ENCODE measurements at regions not wholly inside any gene's neighbourhood (a gene's known extent, or its start where the extent isn't known, plus 50 kb on each side); places are given as distances from the start of the nearest gene placed in this dataset.
"Not testable (repeated sequence)": the region's sequence is repeated elsewhere in the genome, so short reads cannot be mapped to it uniquely, and the experiment has no call there.

DNA sequence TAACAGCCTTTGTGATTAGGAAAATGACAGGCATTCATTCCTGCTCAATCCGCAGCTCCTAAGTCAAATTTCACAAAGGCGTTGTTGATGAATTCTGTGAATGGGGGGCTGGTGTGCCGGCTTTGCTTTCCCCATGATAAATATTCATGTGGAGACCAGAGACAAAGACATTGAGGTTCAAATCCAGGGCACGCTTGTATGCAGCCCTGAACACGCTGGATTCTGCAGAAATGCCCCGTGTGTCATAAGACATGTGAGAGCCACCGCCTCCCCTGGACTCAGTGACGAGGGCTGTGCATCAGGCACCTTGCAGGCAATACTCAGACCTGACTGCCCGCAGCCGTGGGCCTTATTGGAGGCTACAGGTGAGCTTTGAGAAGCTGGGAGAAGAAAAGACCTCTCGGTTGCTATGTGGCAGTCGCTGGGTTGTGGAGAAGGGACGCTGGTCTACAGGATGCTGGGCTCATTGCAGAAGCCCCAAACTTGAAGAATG lies 906.2 kb downstream of the BRD1 start:
- no peak for DNase-seq (ENCODE audit: low read depth in 2 of 2)

- DNase-seq (ENCODE audit: low read depth in 2 of 2), result no peak
Measured at GRCh38 chr22:48920776-48921241, 906.9 kb downstream of the BRD1 start.

DNA sequence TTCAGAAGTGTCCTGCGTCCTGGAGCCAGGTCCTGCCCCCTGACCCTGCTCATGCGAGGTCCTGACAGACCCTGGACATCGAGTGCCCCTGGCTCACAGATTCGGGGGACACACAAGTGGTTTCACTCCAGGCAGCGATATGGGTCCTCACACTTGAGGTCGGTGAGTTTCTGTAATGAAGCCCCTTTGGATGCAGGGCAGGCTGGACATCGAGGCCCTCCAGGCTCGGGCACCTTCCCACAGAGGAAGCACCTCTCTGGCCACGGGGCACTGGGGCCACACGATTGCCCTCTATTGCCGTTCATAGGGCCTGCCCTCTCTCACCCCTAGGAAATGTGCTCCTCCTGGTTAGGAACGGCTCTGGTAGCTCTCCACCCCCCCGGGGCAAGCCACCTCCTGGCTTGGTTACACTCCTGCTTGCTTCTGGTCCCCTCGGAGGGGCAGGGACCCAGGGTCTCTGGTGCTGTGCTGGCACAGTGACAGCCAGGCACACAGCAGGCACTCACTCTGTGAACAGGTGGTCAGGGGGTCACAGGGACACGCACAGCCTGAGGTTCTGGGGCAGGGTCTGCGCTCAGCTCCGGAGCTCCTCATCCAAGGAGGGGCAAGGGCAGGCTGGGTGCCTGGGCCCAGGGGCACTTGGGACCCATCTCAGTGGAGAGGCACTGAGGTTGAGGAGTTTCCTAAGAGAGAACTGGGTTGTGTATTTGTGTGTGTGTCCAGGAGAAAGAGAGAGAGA lies 907.7 kb downstream of the BRD1 start:
- DNase-seq (ENCODE audit: low read depth in 2 of 2), result no peak

- no peak for DNase-seq (ENCODE audit: low read depth in 2 of 2)
Measured at GRCh38 chr22:48919187-48919590, 908.5 kb downstream of the BRD1 start.

GRCh38 chr22:48918585-48919186 lies 909.0 kb downstream of the BRD1 start:
- DNase-seq (ENCODE audit: low read depth in 2 of 2), result no peak

DNA sequence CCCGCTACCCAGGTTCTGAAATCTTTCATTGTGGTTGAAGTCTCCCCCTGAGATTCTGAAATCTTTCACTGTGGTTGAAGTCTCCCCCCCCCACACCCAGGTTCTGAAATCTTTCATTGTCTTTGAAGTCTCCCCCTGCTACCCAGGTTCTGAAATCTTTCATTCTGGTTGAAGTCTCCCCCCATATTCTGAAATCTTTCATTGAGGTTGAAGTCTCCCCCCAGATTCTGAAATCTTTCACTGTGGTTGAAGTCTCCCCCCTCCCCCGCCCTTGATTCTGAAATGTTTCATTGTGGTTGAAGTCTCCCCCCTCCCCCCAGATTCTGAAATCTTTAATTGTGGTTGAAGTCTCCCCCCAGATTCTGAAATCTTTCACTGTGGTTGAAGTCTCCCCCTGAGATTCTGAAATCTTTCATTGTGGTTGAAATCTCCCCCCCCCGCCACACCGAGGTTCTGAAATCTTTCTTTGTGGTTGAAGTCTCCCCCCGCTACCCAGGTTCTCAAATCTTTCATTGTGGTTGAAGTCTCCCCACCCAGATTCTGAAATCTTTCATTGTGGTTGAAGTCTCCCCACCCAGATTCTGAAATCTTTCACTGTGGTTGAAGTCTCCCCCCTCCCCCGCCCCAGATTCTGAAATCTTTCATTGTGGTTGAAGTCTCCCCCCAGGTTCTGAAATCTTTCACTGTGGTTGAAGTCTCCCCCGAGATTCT lies 915.2 kb downstream of the BRD1 start:
- not testable (repeated sequence) for DNase-seq (ENCODE audit: low read depth in 2 of 2)

GRCh38 chr22:48911647-48912046 lies 916.0 kb downstream of the BRD1 start:
- DNase-seq (ENCODE audit: low read depth in 2 of 2), result peak; percentile 6 to 8

DNA sequence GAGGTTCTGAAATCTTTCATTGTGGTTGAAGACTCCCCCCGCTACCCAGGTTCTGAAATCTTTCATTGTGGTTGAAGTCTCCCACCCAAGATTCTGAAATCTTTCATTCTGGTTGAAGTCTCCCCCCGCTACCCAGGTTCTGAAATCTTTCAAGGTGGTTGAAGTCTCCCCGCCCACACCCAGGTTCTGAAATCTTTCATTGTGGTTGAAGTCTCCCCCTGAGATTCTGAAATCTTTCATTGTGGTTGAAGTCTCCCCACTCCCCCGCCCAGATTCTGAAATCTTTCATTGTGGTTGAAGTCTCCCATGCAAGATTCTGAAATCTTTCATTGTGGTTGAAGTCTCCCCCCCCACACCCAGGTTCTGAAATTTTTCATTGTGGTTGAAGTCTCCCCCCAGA lies 916.6 kb downstream of the BRD1 start:
- DNase-seq (ENCODE audit: low read depth in 2 of 2), result not testable (repeated sequence)

- DNase-seq (ENCODE audit: low read depth in 2 of 2), result no peak
Measured at GRCh38 chr22:48908547-48908946, 919.1 kb downstream of the BRD1 start.

- DNase-seq (ENCODE audit: low read depth in 2 of 2), result no peak
Measured at GRCh38 chr22:48907591-48907990, 920.1 kb downstream of the BRD1 start.

- DNase-seq (ENCODE audit: low read depth in 2 of 2), result no peak
Measured at GRCh38 chr22:48906216-48906835, 921.3 kb downstream of the BRD1 start.

- no peak for DNase-seq (ENCODE audit: low read depth in 2 of 2)
Measured at GRCh38 chr22:48905206-48905975, 922.3 kb downstream of the BRD1 start.

DNA sequence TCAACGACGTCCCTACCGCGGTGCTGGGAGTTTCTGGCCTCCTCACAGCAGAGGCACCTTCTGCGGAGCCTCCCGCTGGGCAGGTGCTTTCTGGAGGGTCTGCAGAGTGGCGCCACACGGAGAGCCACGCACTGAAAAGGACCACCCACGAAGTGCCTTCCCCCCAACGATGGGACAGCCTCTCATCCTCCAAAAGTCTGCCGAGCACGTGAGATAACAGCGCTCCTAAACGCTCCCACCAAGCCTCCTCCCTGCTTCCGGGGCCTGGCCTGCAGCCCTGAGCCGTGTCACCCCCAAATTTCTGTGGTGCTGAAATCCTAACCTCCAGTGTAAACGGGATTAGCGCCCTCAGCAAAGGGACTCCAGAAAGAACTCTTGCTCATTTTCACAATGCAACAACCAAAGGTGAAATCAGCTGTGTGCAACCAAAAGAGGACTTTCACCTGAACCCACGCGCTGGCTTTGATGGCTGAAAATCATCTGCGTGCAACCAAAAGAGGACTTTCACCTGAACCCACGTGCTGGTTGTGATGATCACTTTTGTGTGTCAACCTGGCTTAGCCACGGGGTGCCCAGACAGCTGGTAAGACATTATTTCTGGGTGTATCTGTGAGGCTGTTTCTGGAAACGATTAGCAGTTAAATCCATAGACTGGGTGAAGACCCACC lies 924.6 kb downstream of the BRD1 start:
- no peak for DNase-seq (ENCODE audit: low read depth in 2 of 2)

- no peak for DNase-seq (ENCODE audit: low read depth in 2 of 2)
Measured at GRCh38 chr22:48902001-48902869, 925.4 kb downstream of the BRD1 start.

- no peak for DNase-seq (ENCODE audit: low read depth in 2 of 2)
Measured at GRCh38 chr22:48901324-48901723, 926.3 kb downstream of the BRD1 start.

GRCh38 chr22:48900626-48901025 lies 927.0 kb downstream of the BRD1 start:
- no peak for DNase-seq (ENCODE audit: low read depth in 2 of 2)

GRCh38 chr22:48900327-48900597 lies 927.4 kb downstream of the BRD1 start:
- DNase-seq (ENCODE audit: low read depth in 2 of 2), result no peak

DNA sequence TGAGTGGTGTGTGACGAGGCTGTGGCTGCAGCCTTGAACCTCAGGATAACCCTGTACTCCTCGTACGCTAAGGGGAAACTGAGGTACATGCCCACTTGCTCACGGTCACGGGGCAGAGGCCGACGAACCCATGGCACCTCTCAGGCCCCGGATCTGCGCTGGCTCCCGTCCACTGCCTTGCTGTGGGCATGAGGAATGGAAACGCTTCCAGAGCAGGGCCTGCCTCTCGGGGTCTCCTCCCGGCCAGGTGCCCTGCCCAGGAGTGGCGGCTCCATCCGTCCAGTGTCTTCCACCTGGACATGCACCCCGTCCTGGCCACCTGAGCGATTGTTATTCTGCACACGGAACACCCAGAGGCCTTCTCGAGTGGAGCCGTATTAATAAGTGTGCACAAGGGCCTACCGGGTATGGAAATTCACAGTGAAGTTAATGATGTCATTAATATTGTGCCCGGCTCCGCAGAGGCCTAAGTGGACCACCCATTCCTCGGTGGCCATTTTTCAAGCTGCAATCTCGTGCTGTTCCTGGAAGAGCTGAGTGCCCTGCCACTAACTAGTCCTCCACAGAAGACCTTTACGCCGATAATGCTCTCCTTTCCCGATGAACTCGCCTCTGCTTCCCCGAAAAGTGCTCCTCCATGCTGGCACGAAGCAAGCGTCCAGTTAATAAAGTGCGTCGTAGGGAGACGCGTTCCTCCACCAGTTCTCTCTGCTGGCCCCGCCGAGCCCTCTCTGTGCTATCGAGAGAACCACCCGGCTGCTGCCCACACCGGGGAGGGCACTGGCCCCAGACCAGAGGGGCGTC lies 927.9 kb downstream of the BRD1 start:
- DNase-seq (ENCODE audit: low read depth in 2 of 2), result no peak

DNA sequence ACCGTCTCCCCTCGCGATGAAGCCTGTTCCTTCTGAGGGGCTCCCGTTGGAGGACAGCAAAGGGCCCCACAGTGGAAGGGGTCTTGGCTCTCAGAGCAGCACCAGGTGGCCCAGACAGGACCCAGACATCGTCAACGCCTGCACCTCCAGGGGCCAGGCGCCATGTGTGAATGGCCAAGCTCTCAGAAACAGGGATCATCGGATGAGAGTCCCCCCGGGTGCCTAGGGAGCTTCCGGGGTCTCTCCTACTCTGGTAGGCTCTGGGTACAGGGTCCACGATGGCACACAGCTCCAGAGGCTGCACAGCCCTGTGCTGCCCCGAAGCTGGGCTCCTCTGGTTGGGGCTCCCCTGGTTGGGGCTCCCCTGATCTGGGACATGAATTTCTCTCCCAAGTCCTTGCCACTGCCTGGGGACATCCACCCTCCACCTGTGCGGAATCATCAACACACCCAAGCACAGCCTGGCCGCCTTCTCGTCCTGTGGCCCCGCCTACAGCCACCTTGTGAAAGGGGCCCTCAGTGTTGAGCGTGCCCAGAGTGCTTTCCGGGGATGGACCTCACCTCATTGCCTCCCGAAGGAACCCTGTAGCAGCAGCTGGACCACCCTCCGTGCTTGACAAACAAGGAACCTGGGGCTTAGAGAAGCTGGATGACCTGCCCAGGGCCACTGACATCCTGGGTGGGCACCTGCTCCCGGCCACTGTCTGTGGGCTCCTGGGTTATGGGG lies 929.0 kb downstream of the BRD1 start:
- no peak for DNase-seq (ENCODE audit: low read depth in 2 of 2)
